SU-DHL-6 (cell line): ENCODE measurements at regions not wholly inside any gene's neighbourhood (a gene's known extent, or its start where the extent isn't known, plus 50 kb on each side); places are given as distances from the start of the nearest gene placed in this dataset.

ENCODE experiments used
- CTCF ChIP-seq: fragments of 200-600 bp; sonication (generic); IDR thresholded peaks from one replicate; pipeline ENCODE4 v1.5.1; 2017; ENCODE audit warnings: antibody characterized with exemption, mild to moderate bottlenecking, low read length, moderate library complexity; ENCODE audit not compliant: insufficient read depth, poor library complexity, severe bottlenecking
- EZH2phosphoT487 ChIP-seq: fragments of 200-600 bp; sonication (generic), shearing (Covaris generic); conservative IDR thresholded peaks from 2 replicates; pipeline ENCODE4 v1.6.1; 2018; ENCODE audit warnings: mild to moderate bottlenecking, antibody characterized with exemption, low read length, moderate library complexity, mixed read lengths

GRCh38 chr21:23858878-23859277, 1748.4 kb downstream of the MRPL39 start:
- TF ChIP-seq CTCF = no peak
- no peak for TF ChIP-seq EZH2phosphoT487
